Nephron progenitor cell (in vitro differentiated cells): ENCODE measurements at regions not wholly inside any gene's neighbourhood (a gene's known extent, or its start where the extent isn't known, plus 50 kb on each side); places are given as distances from the start of the nearest gene placed in this dataset.
"Not testable (repeated sequence)": the region's sequence is repeated elsewhere in the genome, so short reads cannot be mapped to it uniquely, and the experiment has no call there.

ENCODE experiments used
- DNase-seq: peaks from one replicate; pipeline ENCODE4 v3.0.0; 2021
- H3K27ac Mint-ChIP-seq: 2 replicates; pipeline ENCODE4 v1.8.0; 2021; ENCODE audit warnings: mild to moderate bottlenecking, moderate library complexity, mixed read lengths
- H3K27me3 Mint-ChIP-seq: 2 replicates; pipeline ENCODE4 v1.8.0; 2021; ENCODE audit warnings: mild to moderate bottlenecking, low read depth, mixed read lengths; ENCODE audit not compliant: poor library complexity
- H3K36me3 Mint-ChIP-seq: 2 replicates; pipeline ENCODE4 v1.8.0; 2021; ENCODE audit warnings: low read depth, mixed read lengths
- H3K4me1 Mint-ChIP-seq: 2 replicates; pipeline ENCODE4 v1.8.0; 2021; ENCODE audit warnings: mixed read lengths
- H3K4me3 Mint-ChIP-seq: 2 replicates; pipeline ENCODE4 v1.8.0; 2021; ENCODE audit warnings: mild to moderate bottlenecking, moderate library complexity, mixed read lengths
- H3K9me3 Mint-ChIP-seq: 2 replicates; pipeline ENCODE4 v1.8.0; 2021; ENCODE audit warnings: mild to moderate bottlenecking, moderate library complexity, mixed read lengths

DNA sequence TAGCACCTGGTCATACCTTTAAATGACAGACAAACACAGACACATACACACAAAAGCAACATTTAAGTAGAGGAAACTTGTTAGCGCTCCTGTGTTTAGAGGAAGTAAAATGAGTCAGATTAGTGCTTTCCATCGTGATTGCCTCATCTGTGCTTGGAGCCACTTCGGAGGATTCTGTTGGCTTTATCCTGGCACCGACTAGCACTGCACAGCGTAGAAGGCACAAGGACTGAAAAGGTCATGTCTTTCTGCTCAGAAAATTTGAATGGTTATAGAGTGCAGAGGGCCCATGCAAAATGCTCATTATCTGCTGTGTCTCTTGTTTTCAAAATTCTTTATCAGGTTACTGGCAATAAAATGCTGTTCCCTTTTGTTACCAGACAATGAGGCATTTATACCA lies 863.6 kb upstream of the TPTE start:
- H3K27ac Mint-ChIP-seq, H3K4me1 Mint-ChIP-seq: not testable (repeated sequence)

DNA sequence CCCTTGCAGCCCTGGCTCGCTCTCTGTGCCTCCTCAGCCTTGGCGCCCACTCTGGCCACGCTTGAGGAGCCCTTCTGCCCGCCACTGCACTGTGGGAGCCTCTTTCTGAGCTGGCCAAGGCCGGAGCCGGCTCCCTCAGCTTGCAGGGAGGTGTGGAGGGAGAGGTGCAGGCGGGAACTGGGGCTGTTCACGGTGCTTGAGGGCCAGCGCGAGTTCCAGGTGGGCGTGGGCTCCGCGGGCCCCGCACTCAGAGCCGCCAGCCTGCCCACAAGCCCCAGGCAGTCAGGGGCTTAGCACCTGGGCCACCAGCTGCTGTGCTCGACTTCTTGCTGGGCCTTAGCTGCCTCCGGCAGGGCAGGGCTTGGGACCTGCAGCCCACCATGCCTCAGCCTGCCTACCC lies 861.5 kb upstream of the TPTE start:
- H3K27ac Mint-ChIP-seq, H3K9me3 Mint-ChIP-seq, H3K4me1 Mint-ChIP-seq, H3K27me3 Mint-ChIP-seq, DNase-seq, H3K4me3 Mint-ChIP-seq, H3K36me3 Mint-ChIP-seq: not testable (repeated sequence)

More for the DNA sequence above, 863.6 kb upstream of the TPTE start:
- H3K9me3 Mint-ChIP-seq, H3K36me3 Mint-ChIP-seq, DNase-seq, H3K27me3 Mint-ChIP-seq, H3K4me3 Mint-ChIP-seq: not testable (repeated sequence)

DNA sequence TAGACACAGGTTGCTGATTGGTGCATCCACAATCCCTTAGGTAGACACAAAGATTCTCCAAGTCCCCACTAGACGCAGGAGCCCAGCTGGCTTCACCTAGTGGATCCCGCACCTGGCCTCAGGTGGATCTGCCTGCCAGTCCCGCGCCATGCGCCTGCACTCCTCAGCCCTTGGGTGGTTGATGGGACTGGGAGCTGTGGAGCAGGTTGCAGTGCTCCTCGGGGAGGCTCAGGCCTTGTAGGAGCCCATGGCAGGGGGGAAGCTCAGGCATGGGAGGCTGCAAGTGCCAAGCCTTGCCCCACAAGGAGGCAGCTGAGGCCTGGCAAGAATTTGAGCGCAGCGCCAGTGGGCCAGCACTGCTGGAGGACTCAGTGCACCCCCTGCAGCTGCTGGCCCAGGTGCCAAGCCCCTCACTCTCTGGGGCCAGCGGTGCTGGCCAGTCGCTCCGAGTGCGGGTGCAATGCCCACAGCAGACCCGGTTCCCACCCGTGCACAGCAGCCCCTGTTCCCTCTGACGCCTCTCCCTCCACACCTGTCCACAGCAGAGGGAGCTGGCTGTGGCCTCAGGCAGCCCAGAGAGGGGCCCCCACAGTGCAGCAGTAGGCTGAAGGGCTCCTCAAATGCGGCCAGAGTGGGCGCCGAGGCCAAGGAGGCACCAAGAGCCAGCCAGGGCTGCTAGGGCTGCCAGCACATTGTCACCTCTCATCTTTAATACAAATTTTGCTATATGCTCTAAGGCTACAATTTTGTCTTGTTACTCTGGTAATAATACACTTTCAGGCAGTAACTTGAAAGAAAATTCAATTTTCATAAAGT lies 857.3 kb upstream of the TPTE start:
- not testable (repeated sequence) for H3K27ac Mint-ChIP-seq, H3K36me3 Mint-ChIP-seq, H3K4me3 Mint-ChIP-seq, H3K9me3 Mint-ChIP-seq, H3K27me3 Mint-ChIP-seq, DNase-seq, H3K4me1 Mint-ChIP-seq

DNA sequence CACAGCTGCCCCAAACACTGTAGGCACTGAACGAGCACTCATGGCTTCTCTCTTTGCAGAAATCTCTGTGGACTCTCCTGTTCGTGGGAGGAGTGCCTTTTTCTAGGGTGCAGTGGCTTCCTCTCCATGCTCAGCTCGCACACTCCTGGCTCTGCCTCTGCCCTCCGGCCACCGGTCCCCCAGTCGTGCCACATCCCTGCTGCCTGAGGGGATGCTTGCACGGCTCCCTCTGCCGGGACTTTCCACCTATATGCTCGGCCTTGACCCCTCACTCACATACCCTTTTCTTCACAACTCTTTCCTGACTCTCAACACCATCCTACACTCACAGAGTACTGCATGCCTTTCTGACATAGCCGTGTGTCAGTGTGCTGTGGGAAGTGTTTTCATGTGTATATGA lies 845.6 kb upstream of the TPTE start:
- H3K4me3 Mint-ChIP-seq, H3K4me1 Mint-ChIP-seq, H3K27me3 Mint-ChIP-seq, H3K9me3 Mint-ChIP-seq, DNase-seq, H3K27ac Mint-ChIP-seq, H3K36me3 Mint-ChIP-seq: not testable (repeated sequence)

DNA sequence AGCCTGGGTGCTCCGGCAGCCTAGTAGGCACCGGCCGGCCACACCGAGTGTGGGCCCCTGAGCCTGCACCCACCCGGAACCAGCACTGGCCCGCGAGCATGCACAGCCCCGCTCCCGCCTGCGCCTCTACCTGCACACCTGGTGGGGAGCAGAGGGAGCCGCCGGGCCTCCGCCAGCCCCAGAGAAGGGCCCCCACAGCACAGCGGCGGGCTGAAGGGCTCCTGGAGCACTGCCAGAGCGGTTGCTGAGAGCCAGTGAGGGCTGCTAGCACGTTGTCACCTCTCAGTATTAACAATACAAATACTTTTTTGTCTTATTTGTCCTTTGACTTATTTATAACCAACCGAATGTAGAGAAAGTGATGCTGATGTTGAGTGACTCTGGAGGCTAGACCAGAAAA lies 842.4 kb upstream of the TPTE start:
- not testable (repeated sequence) for H3K9me3 Mint-ChIP-seq, H3K36me3 Mint-ChIP-seq, H3K27ac Mint-ChIP-seq, H3K27me3 Mint-ChIP-seq, H3K4me1 Mint-ChIP-seq, DNase-seq, H3K4me3 Mint-ChIP-seq

DNA sequence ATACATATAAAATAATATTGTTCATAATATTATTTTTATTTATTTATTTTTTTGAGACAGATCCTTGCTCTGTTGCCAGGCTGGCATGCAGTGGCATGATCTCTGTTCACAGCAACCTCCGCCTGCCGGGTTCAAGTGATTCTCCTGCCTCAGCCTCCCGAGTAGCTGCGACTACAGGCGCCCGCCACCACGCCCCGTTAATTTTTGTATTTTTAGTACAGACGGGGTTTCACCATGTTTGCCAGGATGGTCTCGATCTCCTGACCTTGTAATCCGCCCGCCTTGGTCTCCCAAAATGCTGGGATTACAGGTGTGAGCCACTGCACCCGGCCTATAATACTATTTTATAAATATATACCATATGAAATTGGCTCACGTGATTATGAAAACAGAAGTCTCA lies 832.4 kb upstream of the TPTE start:
- H3K9me3 Mint-ChIP-seq, H3K27me3 Mint-ChIP-seq, H3K27ac Mint-ChIP-seq, H3K4me1 Mint-ChIP-seq, H3K36me3 Mint-ChIP-seq, DNase-seq, H3K4me3 Mint-ChIP-seq: not testable (repeated sequence)

DNA sequence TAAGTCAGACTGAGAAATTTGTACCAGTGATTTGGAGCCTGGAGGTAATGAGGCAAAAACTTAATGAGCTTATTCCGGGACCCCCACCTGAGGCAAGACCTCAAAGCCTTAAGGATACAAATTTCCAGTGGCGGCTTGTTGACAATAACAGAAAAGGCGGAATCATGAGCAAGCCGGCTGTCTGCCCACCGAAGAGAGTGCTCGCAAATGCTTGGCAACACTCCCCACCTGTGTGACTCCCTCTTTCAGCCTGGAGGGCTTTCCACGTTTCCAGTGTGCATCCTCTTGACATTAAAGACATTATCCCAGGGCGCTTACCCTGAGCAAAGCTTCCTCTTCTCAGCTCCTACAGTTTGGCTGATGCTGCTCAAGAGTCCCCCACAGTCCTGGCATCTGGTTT lies 830.4 kb upstream of the TPTE start:
- H3K4me1 Mint-ChIP-seq, H3K27me3 Mint-ChIP-seq, H3K27ac Mint-ChIP-seq, DNase-seq, H3K4me3 Mint-ChIP-seq, H3K9me3 Mint-ChIP-seq, H3K36me3 Mint-ChIP-seq: not testable (repeated sequence)

DNA sequence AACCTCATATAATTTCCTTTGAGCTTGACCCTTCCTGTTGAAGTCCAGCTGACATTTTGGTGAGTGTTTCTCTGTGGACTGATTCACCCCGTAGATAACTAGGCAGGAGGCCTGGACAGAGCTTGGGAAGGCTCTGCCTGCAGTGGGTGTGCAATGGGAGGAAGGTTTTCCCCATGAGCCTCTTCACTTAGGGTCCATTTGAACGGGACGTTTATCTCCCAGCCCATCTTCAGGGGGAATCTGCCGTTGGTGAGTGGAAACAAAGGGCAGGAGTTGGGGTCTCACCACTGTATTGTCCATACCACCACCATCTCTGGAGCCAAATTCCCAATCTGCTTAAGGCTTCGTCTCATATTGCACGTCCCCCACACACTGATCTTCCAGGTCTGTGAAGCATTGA lies 825.6 kb upstream of the TPTE start:
- not testable (repeated sequence) for H3K4me3 Mint-ChIP-seq, H3K27ac Mint-ChIP-seq, H3K36me3 Mint-ChIP-seq, H3K4me1 Mint-ChIP-seq, DNase-seq, H3K27me3 Mint-ChIP-seq, H3K9me3 Mint-ChIP-seq

DNA sequence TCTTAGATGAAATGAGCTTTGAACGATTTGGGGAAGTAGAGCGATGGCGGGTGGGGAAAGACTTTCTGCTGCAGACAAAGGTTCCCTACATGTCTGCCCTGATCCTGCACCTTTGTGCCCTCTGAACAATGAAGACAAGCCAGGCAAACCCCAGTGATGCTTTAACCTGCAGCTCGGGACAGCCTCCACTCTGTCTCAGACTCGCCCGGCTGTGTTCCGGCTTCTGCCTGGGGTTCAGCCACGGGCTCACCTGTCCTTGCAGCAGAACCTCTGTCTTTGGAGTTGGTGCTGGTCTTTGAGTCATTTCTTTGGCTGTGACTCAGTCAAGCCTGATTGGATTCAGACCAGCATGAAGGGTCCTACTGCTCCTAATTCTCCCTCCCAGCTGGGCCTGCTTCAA lies 823.6 kb upstream of the TPTE start:
- H3K4me1 Mint-ChIP-seq, H3K4me3 Mint-ChIP-seq, H3K27ac Mint-ChIP-seq, H3K9me3 Mint-ChIP-seq, H3K36me3 Mint-ChIP-seq, H3K27me3 Mint-ChIP-seq, DNase-seq: not testable (repeated sequence)

DNA sequence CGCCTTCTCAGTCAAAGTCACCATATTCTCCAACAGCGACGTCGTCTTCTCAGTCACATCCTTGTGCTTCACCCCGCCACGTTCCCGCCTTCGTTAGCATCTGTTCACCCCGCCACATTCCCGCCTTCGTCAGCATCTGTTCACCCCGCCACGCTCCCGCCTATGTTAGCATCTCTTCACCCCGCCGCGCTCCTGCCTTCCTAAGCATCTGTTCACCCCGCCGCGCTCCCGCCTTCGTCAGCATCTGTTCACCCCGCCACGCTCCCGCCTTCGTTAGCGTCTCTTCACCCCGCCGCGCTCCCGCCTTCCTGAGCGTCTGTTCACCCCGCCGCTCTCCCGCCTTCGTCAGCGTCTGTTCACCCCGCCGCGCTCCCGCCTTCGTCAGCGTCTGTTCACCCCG lies 816.4 kb upstream of the TPTE start:
- DNase-seq, H3K27me3 Mint-ChIP-seq, H3K36me3 Mint-ChIP-seq, H3K27ac Mint-ChIP-seq, H3K4me1 Mint-ChIP-seq, H3K4me3 Mint-ChIP-seq: not testable (repeated sequence)
- H3K9me3 Mint-ChIP-seq: peaks cover 15% of the 10 kb centered on the region

DNA sequence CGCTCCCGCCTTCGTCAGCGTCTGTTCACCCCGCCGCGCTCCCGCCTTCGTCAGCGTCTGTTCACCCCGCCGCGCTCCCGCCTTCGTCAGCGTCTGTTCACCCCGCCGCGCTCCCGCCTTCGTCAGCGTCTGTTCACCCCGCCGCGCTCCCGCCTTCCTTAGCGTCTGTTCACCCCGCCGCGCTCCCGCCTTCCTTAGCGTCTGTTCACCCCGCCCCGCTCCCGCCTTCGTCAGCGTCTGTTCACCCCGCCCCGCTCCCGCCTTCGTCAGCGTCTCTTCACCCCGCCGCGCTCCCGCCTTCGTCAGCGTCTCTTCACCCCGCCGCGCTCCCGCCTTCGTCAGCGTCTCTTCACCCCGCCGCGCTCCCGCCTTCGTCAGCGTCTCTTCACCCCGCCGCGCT lies 815.9 kb upstream of the TPTE start:
- H3K4me1 Mint-ChIP-seq, H3K27ac Mint-ChIP-seq, DNase-seq, H3K4me3 Mint-ChIP-seq, H3K27me3 Mint-ChIP-seq, H3K36me3 Mint-ChIP-seq: not testable (repeated sequence)
- H3K9me3 Mint-ChIP-seq: peaks cover 15% of the 10 kb centered on the region

DNA sequence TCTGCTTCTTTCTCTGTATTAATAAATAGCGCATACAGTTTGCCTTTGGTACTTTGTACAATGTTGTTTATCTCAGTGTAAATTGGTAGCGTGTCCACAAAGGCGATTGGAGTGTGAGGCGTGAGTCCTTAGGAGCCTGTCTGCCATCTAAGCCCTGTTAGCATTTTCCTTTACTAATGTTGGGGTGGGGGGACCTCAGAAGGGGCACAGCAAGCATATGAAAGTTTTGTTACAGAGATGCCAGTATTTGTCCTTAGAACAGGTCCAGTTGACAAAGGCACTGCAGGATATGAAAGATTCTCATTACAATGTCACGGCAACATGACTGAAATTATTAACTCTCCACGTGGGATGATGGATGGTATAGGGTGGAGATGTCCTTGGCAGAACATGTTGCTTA lies 796.8 kb upstream of the TPTE start:
- not testable (repeated sequence) for H3K9me3 Mint-ChIP-seq, DNase-seq, H3K4me3 Mint-ChIP-seq, H3K4me1 Mint-ChIP-seq, H3K36me3 Mint-ChIP-seq, H3K27ac Mint-ChIP-seq, H3K27me3 Mint-ChIP-seq

DNA sequence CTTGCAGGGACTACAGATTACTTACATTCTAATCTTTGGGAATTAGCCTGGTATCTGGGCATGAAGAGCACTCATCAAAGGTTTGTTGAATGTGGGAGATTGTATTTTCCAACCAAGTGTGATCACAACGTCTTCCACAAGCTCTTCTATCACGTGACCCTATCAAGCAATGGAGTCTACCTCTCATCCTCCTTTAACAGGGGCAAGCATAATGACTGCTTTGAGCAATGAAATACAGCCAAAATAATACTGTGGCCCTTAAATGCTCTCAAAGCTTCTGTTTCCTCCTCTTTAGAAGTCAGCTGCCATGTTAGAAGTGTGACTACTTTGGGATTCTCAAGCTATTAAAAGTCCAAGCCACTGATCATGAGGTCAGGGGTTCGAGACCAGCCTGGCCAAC lies 794.2 kb upstream of the TPTE start:
- not testable (repeated sequence) for H3K36me3 Mint-ChIP-seq

DNA sequence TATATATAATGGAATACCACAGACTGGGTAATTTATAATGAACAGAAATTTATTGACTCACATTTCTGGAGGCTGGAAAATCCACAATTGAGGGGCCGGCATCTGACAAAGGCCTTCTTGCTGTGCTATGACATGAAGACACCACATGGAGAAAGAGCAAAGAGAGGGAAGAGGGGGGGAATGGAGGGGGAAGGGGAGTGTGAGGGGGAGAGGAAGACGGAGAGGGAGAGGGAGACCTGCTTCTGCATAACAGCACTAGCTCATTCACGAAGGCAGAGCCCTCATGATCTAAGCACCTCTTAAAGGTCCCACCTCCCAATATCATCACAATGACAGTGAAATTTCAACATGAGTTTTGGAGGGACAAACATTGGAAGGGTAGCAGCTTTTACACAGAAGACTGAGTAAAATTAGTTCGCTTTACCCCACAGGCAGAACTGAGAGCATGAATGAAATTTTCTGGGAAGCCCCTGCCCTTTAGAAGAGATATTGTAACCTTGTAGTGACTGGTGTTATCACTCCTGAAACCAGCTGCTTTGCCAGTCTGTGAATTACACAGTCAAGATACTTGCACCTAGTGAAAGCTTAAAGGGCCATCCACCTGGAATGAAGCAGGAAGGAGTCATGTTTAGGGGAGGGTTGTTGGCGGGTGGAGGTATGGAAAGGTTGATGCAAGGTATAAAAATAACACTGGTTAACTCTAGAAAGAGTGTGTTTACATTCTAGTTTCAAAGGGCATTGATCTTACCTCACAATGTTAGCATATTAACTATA lies 793.0 kb upstream of the TPTE start:
- H3K4me3 Mint-ChIP-seq, H3K4me1 Mint-ChIP-seq, H3K27ac Mint-ChIP-seq, H3K27me3 Mint-ChIP-seq, DNase-seq, H3K36me3 Mint-ChIP-seq, H3K9me3 Mint-ChIP-seq: not testable (repeated sequence)

More for the DNA sequence above, 794.2 kb upstream of the TPTE start:
- not testable (repeated sequence) for H3K4me1 Mint-ChIP-seq, H3K4me3 Mint-ChIP-seq, H3K27me3 Mint-ChIP-seq, DNase-seq, H3K27ac Mint-ChIP-seq, H3K9me3 Mint-ChIP-seq
